ENCODE measurements at regions not wholly inside any gene's neighbourhood (a gene's known extent, or its start where the extent isn't known, plus 50 kb on each side); places are given as distances from the start of the nearest gene placed in this dataset.
"Not testable (repeated sequence)": the region's sequence is repeated elsewhere in the genome, so short reads cannot be mapped to it uniquely, and the experiment has no call there.

GRCh38 chr16:35599429-35600160 lies 2140.2 kb downstream of the TP53TG3F start:
- Histone ChIP-seq H3K4me3 (no peak overlapping the region), H3K4me1 (no peaks in the 10 kb centered on the region), H3K27ac (no peak overlapping the region), H3K27me3 (ENCODE audit: insufficient read depth in 3 of 3, low read length in 2 of 3) (no peaks in the 10 kb centered on the region), H3K9me3 (no peaks in the 10 kb centered on the region), H3K36me3 (ENCODE audit: insufficient read depth in 1 of 2, low read depth in 1 of 2) (no peaks in the 10 kb centered on the region)
- intact Hi-C loops (cut with DNase I) = no loop called here
- DNase-seq (no peak), ATAC-seq (no peak)
- TF ChIP-seq CTCF (IDR thresholded peaks at IDR 0.05) = no peak
- WGBS, 3 donors = 62 to 74% (median 65%) methylated on average over 6 of the region's 6 CpGs

- H3K36me3 ChIP-seq (ENCODE audit: insufficient read depth in 1 of 2, low read depth in 1 of 2); H3K27ac ChIP-seq; H3K4me3 ChIP-seq; intact Hi-C loops (cut with DNase I); H3K9me3 ChIP-seq; H3K27me3 ChIP-seq (ENCODE audit: insufficient read depth in 3 of 3, low read length in 2 of 3); H3K4me1 ChIP-seq; ATAC-seq; DNase-seq: not testable (repeated sequence)
- WGBS, 3 donors = 76 to 82% (median 82%) methylated on average over 2 of the region's 2 CpGs
Measured at GRCh38 chr16:35600161-35600555, 2140.7 kb downstream of the TP53TG3F start.

GRCh38 chr16:35602116-35602515 lies 2142.7 kb downstream of the TP53TG3F start:
- Histone ChIP-seq H3K9me3 (no peaks in the 10 kb centered on the region), H3K27ac (no peak overlapping the region), H3K27me3 (ENCODE audit: insufficient read depth in 3 of 3, low read length in 2 of 3) (no peaks in the 10 kb centered on the region), H3K4me3 (no peak overlapping the region), H3K36me3 (ENCODE audit: insufficient read depth in 1 of 2, low read depth in 1 of 2) (no peaks in the 10 kb centered on the region), H3K4me1 (no peaks in the 10 kb centered on the region)
- ATAC-seq (no peak), DNase-seq (no peak)
- TF ChIP-seq CTCF (IDR thresholded peaks at IDR 0.05) = no peak
- intact Hi-C loops (cut with DNase I) = no loop called here

GRCh38 chr16:35603371-35603770 lies 2144.0 kb downstream of the TP53TG3F start:
- H3K36me3 ChIP-seq (ENCODE audit: insufficient read depth in 1 of 2, low read depth in 1 of 2); H3K27ac ChIP-seq; DNase-seq; H3K27me3 ChIP-seq (ENCODE audit: insufficient read depth in 3 of 3, low read length in 2 of 3); H3K4me3 ChIP-seq; H3K4me1 ChIP-seq; ATAC-seq; intact Hi-C loops (cut with DNase I); H3K9me3 ChIP-seq: not testable (repeated sequence)
- WGBS, 3 donors = 78 to 87% (median 79%) methylated on average over 5 of the region's 5 CpGs

GRCh38 chr16:35605921-35606320 lies 2146.5 kb downstream of the TP53TG3F start:
- intact Hi-C loops (cut with DNase I) = no loop called here
- 35 to 60% (median 42%) methylated on average over 1 of the region's 1 CpG for WGBS, 3 donors
- no peaks in the 10 kb centered on the region for H3K27me3 ChIP-seq (ENCODE audit: insufficient read depth in 3 of 3, low read length in 2 of 3)
- ATAC-seq (no peak), DNase-seq (no peak)
- no peak overlapping the region for H3K27ac ChIP-seq
- no peaks in the 10 kb centered on the region for H3K36me3 ChIP-seq (ENCODE audit: insufficient read depth in 1 of 2, low read depth in 1 of 2)
- H3K9me3 ChIP-seq = no peaks in the 10 kb centered on the region
- TF ChIP-seq CTCF (IDR thresholded peaks at IDR 0.05) = no peak
- H3K4me3 ChIP-seq = no peak overlapping the region
- H3K4me1 ChIP-seq = no peaks in the 10 kb centered on the region

- not testable (repeated sequence) for ATAC-seq
Measured at GRCh38 chr16:35614883-35615282, 2155.5 kb downstream of the TP53TG3F start.

GRCh38 chr16:35619176-35619575 lies 2159.8 kb downstream of the TP53TG3F start:
- H3K4me3 ChIP-seq; H3K9me3 ChIP-seq; H3K4me1 ChIP-seq; H3K27ac ChIP-seq; ATAC-seq; H3K27me3 ChIP-seq (ENCODE audit: insufficient read depth in 3 of 3, low read length in 2 of 3); H3K36me3 ChIP-seq (ENCODE audit: insufficient read depth in 1 of 2, low read depth in 1 of 2); DNase-seq; intact Hi-C loops (cut with DNase I): not testable (repeated sequence)

More at GRCh38 chr16:35614883-35615282, 2155.5 kb downstream of the TP53TG3F start:
- 46 to 55% (median 49%) methylated on average over 2 of the region's 2 CpGs for WGBS, 3 donors
- H3K27ac ChIP-seq; H3K4me1 ChIP-seq; H3K36me3 ChIP-seq (ENCODE audit: insufficient read depth in 1 of 2, low read depth in 1 of 2); H3K27me3 ChIP-seq (ENCODE audit: insufficient read depth in 3 of 3, low read length in 2 of 3); intact Hi-C loops (cut with DNase I); DNase-seq; H3K9me3 ChIP-seq; H3K4me3 ChIP-seq: not testable (repeated sequence)
